NT2/D1 (cell line): ENCODE measurements at regions not wholly inside any gene's neighbourhood (a gene's known extent, or its start where the extent isn't known, plus 50 kb on each side); places are given as distances from the start of the nearest gene placed in this dataset.

Experiments
- SUZ12 ChIP-seq: IDR thresholded peaks from 2 replicates; pipeline ENCODE4 v1.6.1; 2011; ENCODE audit not compliant: insufficient read length, insufficient read depth; ENCODE audit errors: extremely low read depth
- YY1 ChIP-seq: IDR thresholded peaks from 2 replicates; pipeline ENCODE4 v1.6.1; 2011; ENCODE audit not compliant: insufficient read length, insufficient read depth
- ZNF274 ChIP-seq: IDR thresholded peaks from 2 replicates; pipeline ENCODE4 v1.6.1; 2011; ENCODE audit warnings: mild to moderate bottlenecking, low read depth, low read length

DNA sequence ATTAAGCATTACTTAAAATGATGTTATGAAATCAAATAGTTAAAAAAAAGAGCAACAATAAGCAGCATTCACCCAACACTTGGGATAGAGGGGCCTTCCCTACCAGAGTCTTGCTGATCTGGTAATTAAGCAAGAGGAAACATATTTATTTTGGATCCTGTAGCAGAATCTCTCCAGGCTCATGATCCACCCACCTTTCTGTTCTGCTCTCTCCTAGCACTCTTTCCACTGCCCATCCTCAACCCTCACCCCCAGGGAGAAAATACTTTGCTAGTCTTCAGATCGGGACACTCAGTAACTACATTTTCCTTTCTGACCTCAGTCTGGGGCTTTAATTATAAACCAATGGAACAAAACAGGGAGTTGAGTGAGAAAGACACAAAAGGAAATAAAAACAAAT, 1541.9 kb downstream of the AACS start:
- TF ChIP-seq YY1 (no peak), SUZ12 (no peak), ZNF274 (no peak)
